ENCODE measurements at regions not wholly inside any gene's neighbourhood (a gene's known extent, or its start where the extent isn't known, plus 50 kb on each side); places are given as distances from the start of the nearest gene placed in this dataset.
"Not testable (repeated sequence)": the region's sequence is repeated elsewhere in the genome, so short reads cannot be mapped to it uniquely, and the experiment has no call there.

- no peak for DNase-seq (ENCODE audit: low spot score)
Observed at GRCh38 chr11:82210011-82210410, 523.7 kb downstream of the FAM181B start.

GRCh38 chr11:82195283-82195682 is 538.4 kb downstream of the FAM181B start:
- no peak for DNase-seq (ENCODE audit: low spot score)

GRCh38 chr11:82194521-82194920 is 539.1 kb downstream of the FAM181B start:
- DNase-seq (ENCODE audit: low spot score): no peak

- no peak for DNase-seq (ENCODE audit: low spot score)
Observed at GRCh38 chr11:82191695-82192094, 542.0 kb downstream of the FAM181B start.

- no peak for DNase-seq (ENCODE audit: low spot score)
Observed at GRCh38 chr11:82185925-82186324, 547.7 kb downstream of the FAM181B start.

GRCh38 chr11:82184966-82185365 is 548.7 kb downstream of the FAM181B start:
- no peak for DNase-seq (ENCODE audit: low spot score)

GRCh38 chr11:82183346-82183745 is 550.3 kb downstream of the FAM181B start:
- no peak for DNase-seq (ENCODE audit: low spot score)

- not testable (repeated sequence) for DNase-seq (ENCODE audit: low spot score)
Observed at GRCh38 chr11:82182697-82183096, 551.0 kb downstream of the FAM181B start.

GRCh38 chr11:82181796-82182195 is 551.9 kb downstream of the FAM181B start:
- not testable (repeated sequence) for DNase-seq (ENCODE audit: low spot score)

- no peak for DNase-seq (ENCODE audit: low spot score)
Observed at GRCh38 chr11:82176945-82177344, 556.7 kb downstream of the FAM181B start.

- DNase-seq (ENCODE audit: low spot score): no peak
Observed at GRCh38 chr11:82176365-82176764, 557.3 kb downstream of the FAM181B start.

GRCh38 chr11:82174610-82175009 is 559.1 kb downstream of the FAM181B start:
- no peak for DNase-seq (ENCODE audit: low spot score)

- DNase-seq (ENCODE audit: low spot score): no peak
Observed at GRCh38 chr11:82146789-82147188, 586.9 kb downstream of the FAM181B start.

- no peak for DNase-seq (ENCODE audit: low spot score)
Observed at GRCh38 chr11:82118946-82119345, 614.7 kb downstream of the FAM181B start.

- no peak for DNase-seq (ENCODE audit: low spot score)
Observed at GRCh38 chr11:82117362-82117761, 616.3 kb downstream of the FAM181B start.

- DNase-seq (ENCODE audit: low spot score): no peak
Observed at GRCh38 chr11:82105331-82105998, 628.2 kb downstream of the FAM181B start.

- DNase-seq (ENCODE audit: low spot score): no peak
Observed at GRCh38 chr11:82092904-82093303, 640.8 kb downstream of the FAM181B start.

- DNase-seq (ENCODE audit: low spot score): no peak
Observed at GRCh38 chr11:82089426-82089825, 644.2 kb downstream of the FAM181B start.

GRCh38 chr11:82085493-82085892 is 648.2 kb downstream of the FAM181B start:
- no peak for DNase-seq (ENCODE audit: low spot score)

- no peak for DNase-seq (ENCODE audit: low spot score)
Observed at GRCh38 chr11:82082976-82083375, 650.7 kb downstream of the FAM181B start.

- DNase-seq (ENCODE audit: low spot score): no peak
Observed at GRCh38 chr11:82080160-82080559, 653.5 kb downstream of the FAM181B start.

- DNase-seq (ENCODE audit: low spot score): no peak
Observed at GRCh38 chr11:82076126-82076525, 657.5 kb downstream of the FAM181B start.

- DNase-seq (ENCODE audit: low spot score): no peak
Observed at GRCh38 chr11:82059505-82059904, 674.2 kb downstream of the FAM181B start.

- DNase-seq (ENCODE audit: low spot score): no peak
Observed at GRCh38 chr11:82056450-82056849, 677.2 kb downstream of the FAM181B start.
